ENCODE measurements at regions not wholly inside any gene's neighbourhood (a gene's known extent, or its start where the extent isn't known, plus 50 kb on each side); places are given as distances from the start of the nearest gene placed in this dataset.
A peak's percentile ranks its signal among the peaks of the same experiment; 100 is the strongest.

- DNase-seq (ENCODE audit: low spot score) = no peak
These were observed 615.2 kb upstream of the TBL1XR1 start for GRCh38 chr3:177812492-177812891.

GRCh38 chr3:177813322-177813721 lies 616.0 kb upstream of the TBL1XR1 start:
- DNase-seq (ENCODE audit: low spot score) = peak; percentile 67

- peak; percentile 86 for DNase-seq (ENCODE audit: low spot score)
These were observed 619.5 kb upstream of the TBL1XR1 start for GRCh38 chr3:177816667-177817208.

GRCh38 chr3:177817751-177818150 lies 620.5 kb upstream of the TBL1XR1 start:
- no peak for DNase-seq (ENCODE audit: low spot score)

GRCh38 chr3:177818712-177819240 lies 621.5 kb upstream of the TBL1XR1 start:
- no peak for DNase-seq (ENCODE audit: low spot score)

- no peak for DNase-seq (ENCODE audit: low spot score)
These were observed 623.5 kb upstream of the TBL1XR1 start for GRCh38 chr3:177820683-177821316.

GRCh38 chr3:177822681-177823096 lies 625.4 kb upstream of the TBL1XR1 start:
- DNase-seq (ENCODE audit: low spot score) = no peak

- DNase-seq (ENCODE audit: low spot score) = no peak
These were observed 626.5 kb upstream of the TBL1XR1 start for GRCh38 chr3:177823701-177824189.

GRCh38 chr3:177824190-177824786 lies 627.0 kb upstream of the TBL1XR1 start:
- peak; percentile 31 for DNase-seq (ENCODE audit: low spot score)

- no peak for DNase-seq (ENCODE audit: low spot score)
These were observed 627.6 kb upstream of the TBL1XR1 start for GRCh38 chr3:177824841-177825240.

- no peak for DNase-seq (ENCODE audit: low spot score)
These were observed 629.0 kb upstream of the TBL1XR1 start for GRCh38 chr3:177826253-177826652.

GRCh38 chr3:177827511-177828207 lies 630.4 kb upstream of the TBL1XR1 start:
- DNase-seq (ENCODE audit: low spot score) = peak; percentile 69

- DNase-seq (ENCODE audit: low spot score) = no peak
These were observed 630.9 kb upstream of the TBL1XR1 start for GRCh38 chr3:177828208-177828565.

GRCh38 chr3:177830411-177830849 lies 633.1 kb upstream of the TBL1XR1 start:
- DNase-seq (ENCODE audit: low spot score) = peak; percentile 55

GRCh38 chr3:177831361-177831760 lies 634.1 kb upstream of the TBL1XR1 start:
- DNase-seq (ENCODE audit: low spot score) = no peak

- no peak for DNase-seq (ENCODE audit: low spot score)
These were observed 635.6 kb upstream of the TBL1XR1 start for GRCh38 chr3:177832880-177833279.

- DNase-seq (ENCODE audit: low spot score) = no peak
These were observed 636.0 kb upstream of the TBL1XR1 start for GRCh38 chr3:177833332-177833731.

- peak; percentile 97 for DNase-seq (ENCODE audit: low spot score)
These were observed 637.7 kb upstream of the TBL1XR1 start for GRCh38 chr3:177835008-177835407.

GRCh38 chr3:177835917-177836316 lies 638.6 kb upstream of the TBL1XR1 start:
- DNase-seq (ENCODE audit: low spot score) = peak; percentile 63

GRCh38 chr3:177836671-177837070 lies 639.4 kb upstream of the TBL1XR1 start:
- DNase-seq (ENCODE audit: low spot score) = no peak

- DNase-seq (ENCODE audit: low spot score) = no peak
These were observed 640.8 kb upstream of the TBL1XR1 start for GRCh38 chr3:177837951-177838655.

Data from A172 (cell line).